ENCODE measurements at regions not wholly inside any gene's neighbourhood (a gene's known extent, or its start where the extent isn't known, plus 50 kb on each side); places are given as distances from the start of the nearest gene placed in this dataset.

- TF ChIP-seq MAFK (IDR thresholded peaks at IDR 0.05; ENCODE audit: low read depth, low read length) = no peak
- TF ChIP-seq CTCF (conservative IDR thresholded peaks at IDR 0.05; ENCODE audit: low read depth, low read length) = no peak
- TF ChIP-seq MAZ (IDR thresholded peaks at IDR 0.05; ENCODE audit: borderline replicate concordance, low read depth, low read length) = no peak
- no peak for TF ChIP-seq SMC3 (IDR thresholded peaks at IDR 0.05; ENCODE audit: low read depth, low read length)
- TF ChIP-seq POLR2A (IDR thresholded peaks at IDR 0.05; ENCODE audit: low read depth, low read length) = no peak
- no peak for TF ChIP-seq CEBPB (IDR thresholded peaks at IDR 0.05; ENCODE audit: low read depth, low read length)
These were observed 1379.9 kb downstream of the EFNA5 start for GRCh38 chr5:106290841-106291240.

All from IMR-90 (cell line).